GM12874 (cell line): ENCODE measurements at regions not wholly inside any gene's neighbourhood (a gene's known extent, or its start where the extent isn't known, plus 50 kb on each side); places are given as distances from the start of the nearest gene placed in this dataset.

Experiments used
- TF ChIP-seq, protein P1 (sequence below): IDR thresholded peaks from 2 replicates; pipeline ENCODE4 v1.5.1; 2011; ENCODE audit warnings: low read depth, mild to moderate bottlenecking, control low read depth, low read length, moderate library complexity; ENCODE audit not compliant: insufficient read depth

DNA sequence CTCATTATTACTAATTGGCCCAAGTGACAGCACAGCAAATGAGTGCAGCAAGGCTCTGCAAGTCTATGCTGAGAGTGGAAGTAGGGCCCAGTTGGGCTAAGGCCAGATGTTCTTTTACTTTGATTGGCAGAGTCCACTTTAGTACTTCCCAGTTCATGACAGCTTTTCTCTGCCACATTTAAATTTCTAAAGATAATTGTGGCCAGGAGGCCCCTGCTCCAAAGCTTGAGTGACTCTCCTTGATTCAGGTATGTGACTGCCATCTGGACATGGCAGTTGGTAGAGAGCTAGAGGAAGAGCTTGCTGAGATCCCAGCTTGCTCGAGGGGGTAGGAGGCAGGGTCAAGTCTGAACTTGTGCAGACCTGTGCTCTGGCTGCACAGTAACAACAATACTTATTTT is 154.1 kb downstream of the CARTPT start:
- TF ChIP-seq, protein P1, sequence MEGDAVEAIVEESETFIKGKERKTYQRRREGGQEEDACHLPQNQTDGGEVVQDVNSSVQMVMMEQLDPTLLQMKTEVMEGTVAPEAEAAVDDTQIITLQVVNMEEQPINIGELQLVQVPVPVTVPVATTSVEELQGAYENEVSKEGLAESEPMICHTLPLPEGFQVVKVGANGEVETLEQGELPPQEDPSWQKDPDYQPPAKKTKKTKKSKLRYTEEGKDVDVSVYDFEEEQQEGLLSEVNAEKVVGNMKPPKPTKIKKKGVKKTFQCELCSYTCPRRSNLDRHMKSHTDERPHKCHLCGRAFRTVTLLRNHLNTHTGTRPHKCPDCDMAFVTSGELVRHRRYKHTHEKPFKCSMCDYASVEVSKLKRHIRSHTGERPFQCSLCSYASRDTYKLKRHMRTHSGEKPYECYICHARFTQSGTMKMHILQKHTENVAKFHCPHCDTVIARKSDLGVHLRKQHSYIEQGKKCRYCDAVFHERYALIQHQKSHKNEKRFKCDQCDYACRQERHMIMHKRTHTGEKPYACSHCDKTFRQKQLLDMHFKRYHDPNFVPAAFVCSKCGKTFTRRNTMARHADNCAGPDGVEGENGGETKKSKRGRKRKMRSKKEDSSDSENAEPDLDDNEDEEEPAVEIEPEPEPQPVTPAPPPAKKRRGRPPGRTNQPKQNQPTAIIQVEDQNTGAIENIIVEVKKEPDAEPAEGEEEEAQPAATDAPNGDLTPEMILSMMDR = no peak

DNA sequence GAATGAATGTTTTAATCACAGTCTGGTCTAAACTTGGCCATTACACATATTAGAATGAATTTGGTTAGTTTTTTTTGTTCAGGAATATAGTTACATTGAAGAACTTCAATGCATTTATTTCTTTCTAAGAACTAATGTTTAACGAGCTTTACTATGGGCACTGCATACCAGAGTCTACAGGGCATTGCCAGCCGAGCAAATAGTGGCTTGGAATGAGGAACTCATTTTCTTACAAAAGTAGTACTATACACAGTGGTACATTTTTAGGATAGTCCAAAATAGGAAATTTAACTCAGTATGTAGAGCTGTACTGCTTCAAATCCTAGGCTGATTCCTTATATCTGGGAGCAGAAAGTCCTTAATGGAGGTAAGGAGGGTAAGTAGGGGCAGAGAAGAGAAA is 155.4 kb downstream of the CARTPT start:
- TF ChIP-seq, protein P1 = no peak

DNA sequence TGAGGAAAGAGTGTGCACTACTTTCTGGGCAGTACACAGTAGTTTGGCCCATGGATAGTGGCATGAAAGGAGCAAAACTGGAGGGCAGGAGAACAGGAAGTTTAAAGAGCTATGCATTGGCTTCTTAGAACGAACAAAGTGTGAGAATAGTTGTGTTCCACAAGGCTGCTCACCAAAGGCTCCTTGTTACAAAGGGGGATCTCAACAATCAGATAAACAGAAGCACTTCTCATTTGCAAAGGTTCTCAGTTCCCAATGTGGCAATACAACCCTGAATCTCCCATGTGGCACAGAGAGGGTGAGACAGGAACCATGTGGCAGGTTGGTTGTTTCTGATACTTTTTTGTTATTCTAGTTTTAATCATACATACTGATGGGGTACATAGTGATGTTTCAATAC is 158.4 kb downstream of the CARTPT start:
- TF ChIP-seq, protein P1 = no peak

DNA sequence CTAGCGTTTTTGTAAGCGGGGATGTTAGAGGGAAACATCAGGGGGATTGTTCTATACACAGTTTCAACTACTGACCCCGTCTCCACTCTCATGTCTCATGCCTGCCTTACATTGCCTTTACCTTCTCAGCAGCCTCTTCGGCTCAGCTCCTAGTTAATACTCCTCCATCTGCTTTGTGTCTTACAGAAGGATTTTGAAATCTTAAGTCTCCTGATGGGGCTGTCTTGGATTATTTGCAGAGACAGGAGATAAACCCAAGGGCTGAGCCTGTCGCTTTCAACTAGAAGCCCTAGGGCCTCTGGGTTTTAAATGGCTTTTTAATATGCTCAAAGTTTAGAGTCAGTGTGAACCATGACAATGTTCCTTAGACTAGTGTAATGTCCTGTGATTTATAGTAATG is 161.5 kb downstream of the CARTPT start:
- TF ChIP-seq, protein P1 = no peak

DNA sequence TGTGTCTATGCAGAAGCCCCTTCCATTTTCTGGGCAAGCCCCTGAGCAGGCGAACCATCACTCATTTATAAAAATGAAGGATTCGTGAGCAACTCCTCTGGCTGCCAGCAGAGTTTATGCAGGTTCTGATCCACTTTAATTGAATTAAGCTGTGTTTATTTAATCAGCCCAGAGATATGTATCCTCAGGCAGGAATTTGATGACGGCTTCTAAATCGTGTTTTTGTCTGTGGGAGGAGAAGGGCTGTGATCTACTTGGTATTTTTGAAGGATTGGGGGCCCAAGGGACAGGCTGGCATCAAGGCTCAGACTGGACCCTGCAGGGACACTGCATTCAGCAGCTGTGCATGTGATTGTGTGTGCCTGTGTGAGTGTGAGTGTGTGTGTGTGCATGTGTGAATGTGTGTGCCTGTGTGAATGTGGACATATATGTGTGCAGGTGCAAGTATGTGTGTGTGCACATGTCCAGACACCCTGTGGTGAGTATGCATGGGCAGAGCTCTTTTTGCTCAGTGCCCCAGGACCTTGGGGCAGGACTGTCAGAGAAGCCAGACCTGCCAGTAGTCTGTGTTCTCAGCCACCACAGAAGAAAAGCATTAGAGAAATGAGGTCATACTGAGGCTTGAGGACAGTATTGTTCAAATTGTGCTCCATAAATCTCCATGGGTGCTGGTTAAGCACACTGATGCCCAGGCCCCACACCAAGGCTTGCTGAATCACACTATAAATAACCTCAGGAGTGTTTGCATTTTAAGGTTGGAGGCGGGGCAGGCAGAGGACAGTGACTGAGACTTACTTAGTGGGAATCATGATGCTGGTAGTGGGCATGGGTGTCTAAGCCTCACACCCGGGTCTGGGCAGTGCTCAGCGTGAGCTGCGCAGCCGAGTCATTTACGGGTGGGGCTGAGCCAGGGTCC is 164.0 kb downstream of the CARTPT start:
- TF ChIP-seq, protein P1 = no peak

DNA sequence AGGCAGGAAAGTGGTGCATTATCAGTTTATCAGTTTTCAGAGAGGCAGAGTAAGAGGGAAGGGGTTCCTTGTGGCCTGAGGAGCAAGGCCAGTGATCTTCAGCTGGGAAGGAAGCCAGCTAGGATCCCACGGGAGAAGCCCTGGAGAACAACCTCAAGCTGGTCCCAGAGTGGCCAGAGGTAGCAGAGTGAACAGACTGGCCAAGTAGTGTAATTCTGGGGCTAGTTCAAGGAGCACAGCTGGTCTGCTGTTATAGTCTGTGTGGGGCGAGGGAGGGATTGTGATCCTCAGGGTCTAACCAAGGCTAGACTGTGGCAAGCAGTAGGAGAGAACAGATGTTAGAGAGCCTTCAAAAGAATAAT is 164.6 kb downstream of the CARTPT start:
- TF ChIP-seq, protein P1 = no peak

DNA sequence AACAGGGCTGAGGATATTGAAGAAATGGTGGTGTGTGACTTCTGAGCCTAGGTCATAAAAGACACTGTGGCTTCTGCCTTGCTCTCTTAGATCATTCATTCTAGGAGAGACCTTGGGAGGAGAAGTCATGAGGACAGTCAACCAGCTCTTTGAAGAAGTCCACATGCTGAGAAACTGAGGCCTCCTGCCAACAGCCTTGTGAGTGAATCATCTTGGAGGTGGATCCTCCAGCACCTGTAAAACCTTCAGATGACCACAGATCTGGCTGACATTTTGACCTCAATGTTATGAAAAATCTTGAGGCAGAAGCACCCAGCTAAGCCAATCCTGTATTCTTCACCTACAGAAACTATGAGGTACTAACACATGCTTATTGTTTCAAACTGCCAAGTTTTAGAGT is 165.9 kb downstream of the CARTPT start:
- TF ChIP-seq, protein P1 = no peak
